MCF 10A (cell line): ENCODE measurements at regions not wholly inside any gene's neighbourhood (a gene's known extent, or its start where the extent isn't known, plus 50 kb on each side); places are given as distances from the start of the nearest gene placed in this dataset.

Experiments used
- BruUV-seq: library from RNA; stranded (reverse); fragments of 400-500 nt; replicated peaks from 2 replicates; lab custom pipeline; 2021; lab: Mats Ljungman, UMichigan
- CTCF ChIA-PET: fragments of 300-600 bp; sonication (Branson Sonifier 250); formaldehyde crosslinking; extraction: SDS; loops from one replicate; lab custom pipeline; 2021; ENCODE audit warnings: antibody characterized with exemption, inconsistent platforms; lab: Yijun Ruan, JAX
- POLR2A ChIA-PET: fragments of 300-600, 350-650 bp; sonication (Branson Sonifier 250); formaldehyde crosslinking; extraction: SDS; loops from one replicate; lab custom pipeline; 2020; ENCODE audit warnings: antibody characterized with exemption, inconsistent platforms; lab: Yijun Ruan, JAX
- DNase-seq: peaks from one replicate; pipeline ENCODE4 v3.0.0-alpha.2; 2018; ENCODE audit not compliant: unreplicated experiment
- H3K27ac Mint-ChIP-seq: one replicate; pipeline ENCODE4 v1.8.0; 2022; ENCODE audit warnings: mild to moderate bottlenecking, low read depth, mixed read lengths; ENCODE audit not compliant: unreplicated experiment
- H3K27me3 Mint-ChIP-seq: one replicate; pipeline ENCODE4 v1.8.0; 2022; ENCODE audit warnings: mixed read lengths; ENCODE audit not compliant: insufficient read depth, unreplicated experiment
- H3K36me3 Mint-ChIP-seq: one replicate; pipeline ENCODE4 v1.8.0; 2022; ENCODE audit warnings: mild to moderate bottlenecking, moderate library complexity, mixed read lengths; ENCODE audit not compliant: insufficient read depth, unreplicated experiment
- H3K4me1 Mint-ChIP-seq: one replicate; pipeline ENCODE4 v1.8.0; 2022; ENCODE audit warnings: mixed read lengths; ENCODE audit not compliant: insufficient read depth, unreplicated experiment
- H3K4me3 Mint-ChIP-seq: one replicate; pipeline ENCODE4 v1.8.0; 2022; ENCODE audit warnings: mild to moderate bottlenecking, moderate library complexity, mixed read lengths; ENCODE audit not compliant: unreplicated experiment
- H3K9me3 Mint-ChIP-seq: one replicate; pipeline ENCODE4 v1.8.0; 2022; ENCODE audit warnings: mixed read lengths; ENCODE audit not compliant: unreplicated experiment
- intact Hi-C: fragments of 100-400 bp; cut with micrococcal nuclease; formaldehyde crosslinking; loops from 2 replicates; pipeline ENCODE4 v1.14.1; 2022
- TF ChIP-seq, protein P1 (sequence below): fragments of 200-600 bp; IDR thresholded peaks from one replicate; pipeline ENCODE4 v1.8.0; 2022; ENCODE audit warnings: antibody characterized with exemption, mild to moderate bottlenecking; ENCODE audit not compliant: unreplicated experiment

DNA sequence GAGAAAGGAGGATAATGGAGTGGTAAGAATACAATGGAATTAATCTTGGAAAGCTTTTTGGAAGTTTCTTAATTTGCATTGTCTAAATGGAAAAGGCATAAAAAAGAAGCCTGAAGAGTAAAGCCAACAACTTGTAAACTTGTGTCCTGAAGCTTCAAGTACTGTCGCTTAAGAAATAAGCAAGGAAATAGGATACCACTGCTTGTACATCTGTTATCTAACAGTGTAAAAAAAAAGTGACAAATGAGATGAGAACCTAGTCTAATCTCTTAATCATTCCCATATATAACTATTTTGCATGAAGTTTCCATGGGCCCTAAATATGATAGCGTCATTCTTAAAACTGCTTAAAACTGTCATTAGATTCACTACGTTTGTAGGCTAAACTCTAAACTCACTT lies 134.0 kb upstream of the DYRK2 start:
- ChIA-PET POLR2A (no interaction called here), CTCF (interaction anchor here (0.6 to 1.1 kb wide), 2 partner anchors 95 to 120 kb away, joined by 4 to 5 read pairs; no protein-coding TSS in a partner anchor)
- intact Hi-C loops, result no loop called here
- no peak for DNase-seq
- TF ChIP-seq, protein P1, sequence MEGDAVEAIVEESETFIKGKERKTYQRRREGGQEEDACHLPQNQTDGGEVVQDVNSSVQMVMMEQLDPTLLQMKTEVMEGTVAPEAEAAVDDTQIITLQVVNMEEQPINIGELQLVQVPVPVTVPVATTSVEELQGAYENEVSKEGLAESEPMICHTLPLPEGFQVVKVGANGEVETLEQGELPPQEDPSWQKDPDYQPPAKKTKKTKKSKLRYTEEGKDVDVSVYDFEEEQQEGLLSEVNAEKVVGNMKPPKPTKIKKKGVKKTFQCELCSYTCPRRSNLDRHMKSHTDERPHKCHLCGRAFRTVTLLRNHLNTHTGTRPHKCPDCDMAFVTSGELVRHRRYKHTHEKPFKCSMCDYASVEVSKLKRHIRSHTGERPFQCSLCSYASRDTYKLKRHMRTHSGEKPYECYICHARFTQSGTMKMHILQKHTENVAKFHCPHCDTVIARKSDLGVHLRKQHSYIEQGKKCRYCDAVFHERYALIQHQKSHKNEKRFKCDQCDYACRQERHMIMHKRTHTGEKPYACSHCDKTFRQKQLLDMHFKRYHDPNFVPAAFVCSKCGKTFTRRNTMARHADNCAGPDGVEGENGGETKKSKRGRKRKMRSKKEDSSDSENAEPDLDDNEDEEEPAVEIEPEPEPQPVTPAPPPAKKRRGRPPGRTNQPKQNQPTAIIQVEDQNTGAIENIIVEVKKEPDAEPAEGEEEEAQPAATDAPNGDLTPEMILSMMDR, result no peak
- no peaks in the 10 kb centered on the region for H3K27me3 Mint-ChIP-seq
- H3K27ac Mint-ChIP-seq, result no peak overlapping the region
- no peaks in the 10 kb centered on the region for H3K36me3 Mint-ChIP-seq
- no peaks in the 10 kb centered on the region for H3K9me3 Mint-ChIP-seq
- no peak overlapping the region for H3K4me3 Mint-ChIP-seq
- H3K4me1 Mint-ChIP-seq, result peaks cover 22% of the 10 kb centered on the region
- no TSS peak for BruUV-seq

DNA sequence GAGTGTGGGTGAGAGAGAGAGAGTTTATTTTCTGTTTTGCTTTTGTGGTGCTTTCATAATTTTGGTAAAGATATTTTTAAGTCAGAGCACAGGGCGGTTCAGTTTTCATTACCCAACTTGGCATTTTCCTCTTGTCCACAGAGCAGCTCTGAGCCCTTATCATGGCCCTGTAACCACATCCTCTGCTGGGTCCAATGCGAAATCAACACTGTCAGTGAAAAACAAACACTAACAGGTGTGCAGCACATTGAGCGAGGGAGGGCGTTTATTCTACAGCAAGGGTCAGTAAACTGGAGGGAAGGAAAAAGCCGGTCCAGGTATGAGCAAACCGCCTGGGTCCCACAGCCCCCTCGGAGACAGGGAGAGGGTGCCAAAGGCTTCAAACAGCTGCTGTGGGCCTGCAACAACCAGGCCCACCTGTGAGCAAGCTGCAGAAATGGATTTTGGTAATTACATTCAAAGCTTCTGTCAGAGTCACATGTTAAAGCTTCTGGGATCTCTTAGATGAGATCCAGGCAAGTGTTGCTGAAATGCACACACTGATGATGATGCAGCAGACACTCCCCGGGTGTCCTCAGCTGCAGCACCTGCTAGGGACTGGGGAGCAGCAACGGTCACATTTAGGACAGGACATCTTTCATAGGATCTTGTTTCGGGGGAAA lies 132.7 kb upstream of the DYRK2 start:
- TF ChIP-seq, protein P1, result no peak
- ChIA-PET POLR2A (interaction anchor here (0.6 kb wide), 1 partner anchor 152 kb away, joined by 3 read pairs; no protein-coding TSS in a partner anchor), CTCF (interaction anchor here (0.7 kb wide), 1 partner anchor 28 kb away, joined by 3 read pairs; no protein-coding TSS in a partner anchor)
- H3K27me3 Mint-ChIP-seq, result no peaks in the 10 kb centered on the region
- intact Hi-C loops, result loop anchor here (2.0 kb wide), 1 partner anchor 133 kb away; the partner anchor contains the start of gene DYRK2
- no TSS peak for BruUV-seq
- no peak overlapping the region for H3K4me3 Mint-ChIP-seq
- H3K9me3 Mint-ChIP-seq, result no peaks in the 10 kb centered on the region
- no peaks in the 10 kb centered on the region for H3K36me3 Mint-ChIP-seq
- no peak for DNase-seq
- peak overlapping the region; percentile 13 for H3K27ac Mint-ChIP-seq
- H3K4me1 Mint-ChIP-seq, result peaks cover 16% of the 10 kb centered on the region

DNA sequence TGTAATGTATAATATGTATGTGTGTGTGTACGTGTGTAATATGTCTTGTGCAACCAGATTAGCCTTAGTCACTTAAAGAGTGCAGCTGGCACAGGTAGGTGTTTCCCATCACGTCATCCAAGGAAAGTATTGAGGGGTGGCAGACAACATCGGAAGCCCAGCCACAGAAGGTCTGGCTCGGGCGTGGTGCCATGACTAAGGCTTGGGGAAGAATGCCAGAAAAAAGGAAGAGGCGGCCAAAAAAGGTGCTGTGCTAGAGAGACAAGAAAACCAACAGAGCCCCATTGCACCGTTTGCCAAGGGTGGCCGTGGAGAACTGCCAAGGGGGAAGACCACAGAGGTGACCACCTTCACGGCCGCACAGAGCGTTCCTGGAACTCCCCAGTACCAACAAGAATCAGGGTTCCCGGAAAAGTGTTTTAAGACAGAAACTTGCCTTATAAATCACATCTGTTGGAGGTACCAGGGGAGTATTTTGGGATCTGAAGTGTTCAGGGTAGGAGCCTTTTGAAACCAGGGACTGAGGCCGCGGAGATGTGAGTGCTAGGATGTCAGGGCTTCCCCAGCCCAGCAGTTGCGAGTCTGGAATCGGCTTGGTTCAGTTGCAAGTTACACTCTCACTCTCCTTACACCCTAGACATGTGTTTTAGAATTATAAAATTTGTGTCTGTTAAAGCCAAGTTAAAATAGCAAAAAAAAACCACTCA lies 131.2 kb upstream of the DYRK2 start:
- TF ChIP-seq, protein P1, result no peak
- H3K27ac Mint-ChIP-seq, result peak overlapping the region; percentile 66
- H3K4me1 Mint-ChIP-seq, result peaks cover 16% of the 10 kb centered on the region
- no peaks in the 10 kb centered on the region for H3K9me3 Mint-ChIP-seq
- H3K27me3 Mint-ChIP-seq, result no peaks in the 10 kb centered on the region
- ChIA-PET POLR2A (interaction anchor here (0.9 kb wide), 1 partner anchor 130 kb away, joined by 3 read pairs; no protein-coding TSS in a partner anchor), CTCF (no interaction called here)
- BruUV-seq, result no TSS peak
- peak; percentile 96 for DNase-seq
- H3K36me3 Mint-ChIP-seq, result no peaks in the 10 kb centered on the region
- intact Hi-C loops, result loop anchor here (1.0 to 2.0 kb wide), 2 partner anchors 17 to 131 kb away; partner anchors contain the start of gene DYRK2
- peak overlapping the region; percentile 33 for H3K4me3 Mint-ChIP-seq
